Astrocyte (in vitro differentiated cells and primary cell): ENCODE measurements at regions not wholly inside any gene's neighbourhood (a gene's known extent, or its start where the extent isn't known, plus 50 kb on each side); places are given as distances from the start of the nearest gene placed in this dataset.

ENCODE experiments used
- DNase-seq: peaks from one replicate; pipeline ENCODE4 v3.0.0-alpha.2; 2010; ENCODE audit warnings: low read depth
- FAIRE-seq: peaks from 2 replicates; lab custom pipeline; 2011; peaks lifted over from hg19 to GRCh38; lab: Jason Lieb, UNC
- H2AFZ ChIP-seq: 2 replicates; pipeline ENCODE4 v1.6.0; 2012; ENCODE audit warnings: low read depth, low read length, inconsistent platforms
- H3K27ac ChIP-seq: 2 replicates; pipeline ENCODE4 v1.5.1; 2011; ENCODE audit warnings: low read depth, low read length, inconsistent platforms
- H3K27me3 ChIP-seq: 2 replicates; pipeline ENCODE4 v1.6.0; 2011; ENCODE audit warnings: low read length, inconsistent platforms; ENCODE audit not compliant: insufficient read depth
- H3K36me3 ChIP-seq: 2 replicates; pipeline ENCODE4 v1.5.1; 2011; ENCODE audit warnings: low read length, inconsistent platforms; ENCODE audit not compliant: insufficient read depth
- H3K4me1 ChIP-seq: 2 replicates; pipeline ENCODE4 v1.5.1; 2011; ENCODE audit warnings: low read length, inconsistent platforms; ENCODE audit not compliant: insufficient read depth
- H3K4me2 ChIP-seq: 2 replicates; pipeline ENCODE4 v1.6.0; 2012; ENCODE audit warnings: low read length, inconsistent platforms
- H3K4me3 ChIP-seq: 2 replicates; pipeline ENCODE4 v1.5.1; 2011; ENCODE audit warnings: low read depth, mild to moderate bottlenecking, low read length, inconsistent platforms; ENCODE audit not compliant: insufficient read depth
- H3K79me2 ChIP-seq: 2 replicates; pipeline ENCODE4 v1.6.0; 2012; ENCODE audit warnings: mild to moderate bottlenecking, low read length, inconsistent platforms; ENCODE audit not compliant: insufficient read depth
- H3K9ac ChIP-seq: 2 replicates; pipeline ENCODE4 v1.6.0; 2012; ENCODE audit warnings: mild to moderate bottlenecking, low read length, inconsistent platforms
- H3K9me3 ChIP-seq: 2 replicates; pipeline ENCODE4 v1.5.1; 2012; ENCODE audit warnings: low read depth, mild to moderate bottlenecking, low read length, inconsistent platforms; ENCODE audit not compliant: insufficient read depth
- H4K20me1 ChIP-seq: 2 replicates; pipeline ENCODE4 v1.6.0; 2012; ENCODE audit warnings: low read length, inconsistent platforms; ENCODE audit not compliant: insufficient read depth
- H3K27ac Mint-ChIP-seq: one replicate; pipeline ENCODE4 v1.8.0; 2021; ENCODE audit warnings: mild to moderate bottlenecking, mixed read lengths; ENCODE audit not compliant: unreplicated experiment
- H3K27me3 Mint-ChIP-seq: one replicate; pipeline ENCODE4 v1.8.0; 2021; ENCODE audit warnings: low read depth, mixed read lengths; ENCODE audit not compliant: unreplicated experiment
- H3K36me3 Mint-ChIP-seq: one replicate; pipeline ENCODE4 v1.8.0; 2021; ENCODE audit warnings: low read depth, mixed read lengths; ENCODE audit not compliant: unreplicated experiment
- H3K4me1 Mint-ChIP-seq: one replicate; pipeline ENCODE4 v1.8.0; 2021; ENCODE audit warnings: low read depth, mixed read lengths; ENCODE audit not compliant: unreplicated experiment
- H3K4me3 Mint-ChIP-seq: one replicate; pipeline ENCODE4 v1.8.0; 2021; ENCODE audit warnings: mild to moderate bottlenecking, moderate library complexity, mixed read lengths; ENCODE audit not compliant: unreplicated experiment
- H3K9me3 Mint-ChIP-seq: one replicate; pipeline ENCODE4 v1.8.0; 2021; ENCODE audit warnings: mild to moderate bottlenecking, mixed read lengths; ENCODE audit not compliant: unreplicated experiment
- CTCF ChIP-seq: IDR thresholded peaks from 2 replicates; pipeline ENCODE4 v1.5.1; 2011; ENCODE audit warnings: low read depth, mild to moderate bottlenecking, inconsistent platforms, low read length, moderate library complexity; ENCODE audit not compliant: insufficient read depth
- EZH2 ChIP-seq: IDR thresholded peaks from 2 replicates; pipeline ENCODE4 v1.6.1; 2012; ENCODE audit warnings: mild to moderate bottlenecking, low read length, inconsistent platforms; ENCODE audit not compliant: insufficient read depth

GRCh38 chr3:24678421-24678865, 183.8 kb upstream of the THRB start:
- Histone ChIP-seq H2AFZ (no peak overlapping the region), H4K20me1 (no peaks in the 10 kb centered on the region), H3K27ac (no peak overlapping the region), H3K4me2 (peak overlapping the region; percentile 75), H3K4me1 (peaks cover 7% of the 10 kb centered on the region), H3K27me3 (peaks cover 36% of the 10 kb centered on the region), H3K79me2 (no peaks in the 10 kb centered on the region), H3K4me3 (peak overlapping the region; percentile 38), H3K36me3 (no peaks in the 10 kb centered on the region), H3K9ac (peak overlapping the region; percentile 2), H3K9me3 (no peaks in the 10 kb centered on the region)
- Mint-ChIP-seq H3K27ac (peak overlapping the region; percentile 4), H3K4me1 (peaks cover 44% of the 10 kb centered on the region), H3K27me3 (no peaks in the 10 kb centered on the region), H3K9me3 (peaks cover 4% of the 10 kb centered on the region), H3K4me3 (peak overlapping the region; percentile 28), H3K36me3 (no peaks in the 10 kb centered on the region)
- TF ChIP-seq EZH2 (no peak), CTCF (no peak)
- FAIRE-seq (peak; percentile 66), DNase-seq (peak; percentile 96)

- FAIRE-seq (no peak), DNase-seq (no peak)
- Histone ChIP-seq H3K9me3 (no peaks in the 10 kb centered on the region), H3K27me3 (peaks cover 28% of the 10 kb centered on the region), H2AFZ (no peak overlapping the region), H4K20me1 (no peaks in the 10 kb centered on the region), H3K9ac (no peak overlapping the region), H3K79me2 (no peaks in the 10 kb centered on the region), H3K36me3 (no peaks in the 10 kb centered on the region), H3K4me3 (no peak overlapping the region), H3K4me1 (peaks cover 7% of the 10 kb centered on the region), H3K27ac (no peak overlapping the region), H3K4me2 (no peak overlapping the region)
- no peaks in the 10 kb centered on the region for H3K36me3 Mint-ChIP-seq
- no peaks in the 10 kb centered on the region for H3K27me3 Mint-ChIP-seq
- peaks cover 4% of the 10 kb centered on the region for H3K9me3 Mint-ChIP-seq
- no peak overlapping the region for H3K27ac Mint-ChIP-seq
- H3K4me3 Mint-ChIP-seq: no peak overlapping the region
- peaks cover 45% of the 10 kb centered on the region for H3K4me1 Mint-ChIP-seq
- no peak for TF ChIP-seq CTCF
- no peak for TF ChIP-seq EZH2
These were observed 184.8 kb upstream of the THRB start for GRCh38 chr3:24679429-24679828.

- no peaks in the 10 kb centered on the region for H3K27me3 Mint-ChIP-seq
- Histone ChIP-seq H3K4me2 (no peak overlapping the region), H3K4me3 (no peak overlapping the region), H3K79me2 (no peaks in the 10 kb centered on the region), H3K9ac (no peak overlapping the region), H2AFZ (no peak overlapping the region), H3K27me3 (peaks cover 28% of the 10 kb centered on the region), H3K4me1 (peaks cover 10% of the 10 kb centered on the region), H3K36me3 (no peaks in the 10 kb centered on the region), H3K27ac (no peak overlapping the region), H3K9me3 (no peaks in the 10 kb centered on the region), H4K20me1 (no peaks in the 10 kb centered on the region)
- peak overlapping the region; percentile 38 for H3K27ac Mint-ChIP-seq
- H3K36me3 Mint-ChIP-seq: no peaks in the 10 kb centered on the region
- no peak overlapping the region for H3K4me3 Mint-ChIP-seq
- peaks cover 48% of the 10 kb centered on the region for H3K4me1 Mint-ChIP-seq
- FAIRE-seq (no peak), DNase-seq (no peak)
- peaks cover 4% of the 10 kb centered on the region for H3K9me3 Mint-ChIP-seq
- TF ChIP-seq CTCF: peak; percentile 79
- no peak for TF ChIP-seq EZH2
These were observed 185.7 kb upstream of the THRB start for GRCh38 chr3:24680214-24680967.
